Subcutaneous abdominal adipose tissue (tissue), 5 donors: ENCODE measurements at regions not wholly inside any gene's neighbourhood (a gene's known extent, or its start where the extent isn't known, plus 50 kb on each side); places are given as distances from the start of the nearest gene placed in this dataset.

ENCODE experiments used
- H3K27ac ChIP-seq: one replicate; pipeline ENCODE4 v1.7.0; 2013; ENCODE audit warnings: low read depth, mild to moderate bottlenecking, inconsistent platforms, low read length, moderate library complexity
- H3K27me3 ChIP-seq, 5 donors: one replicate each; pipeline ENCODE4 v1.7.0; 2013; ENCODE audit warnings: low read length in 5 of 5, inconsistent platforms in 1 of 5; ENCODE audit not compliant: control insufficient read depth in 5 of 5, insufficient read depth in 4 of 5
- H3K36me3 ChIP-seq, 5 donors: one replicate each; pipeline ENCODE4 v1.7.0; 2013; ENCODE audit warnings: low read length in 5 of 5; ENCODE audit not compliant: control insufficient read depth in 5 of 5, insufficient read depth in 5 of 5
- H3K4me1 ChIP-seq, 5 donors: one replicate each; pipeline ENCODE4 v1.7.0; 2013; ENCODE audit warnings: low read length in 5 of 5, mild to moderate bottlenecking in 3 of 5, moderate library complexity in 1 of 5; ENCODE audit not compliant: control insufficient read depth in 5 of 5, insufficient read depth in 5 of 5
- H3K4me3 ChIP-seq, 5 donors: one replicate each; pipeline ENCODE4 v1.7.0; 2013; ENCODE audit warnings: low read length in 5 of 5, low read depth in 1 of 5
- H3K9ac ChIP-seq, 5 donors: one replicate each; pipeline ENCODE4 v1.7.0; 2013; ENCODE audit warnings: low read length in 5 of 5, mild to moderate bottlenecking in 4 of 5, moderate library complexity in 3 of 5
- H3K9me3 ChIP-seq, 5 donors: one replicate each; pipeline ENCODE4 v1.7.0; 2013; ENCODE audit warnings: low read length in 5 of 5; ENCODE audit not compliant: control insufficient read depth in 5 of 5
- donor health status: healthy.
- donor health status: healthy.
- donor health status: healthy.
- donor health status: healthy.
- donor health status: healthy.

DNA sequence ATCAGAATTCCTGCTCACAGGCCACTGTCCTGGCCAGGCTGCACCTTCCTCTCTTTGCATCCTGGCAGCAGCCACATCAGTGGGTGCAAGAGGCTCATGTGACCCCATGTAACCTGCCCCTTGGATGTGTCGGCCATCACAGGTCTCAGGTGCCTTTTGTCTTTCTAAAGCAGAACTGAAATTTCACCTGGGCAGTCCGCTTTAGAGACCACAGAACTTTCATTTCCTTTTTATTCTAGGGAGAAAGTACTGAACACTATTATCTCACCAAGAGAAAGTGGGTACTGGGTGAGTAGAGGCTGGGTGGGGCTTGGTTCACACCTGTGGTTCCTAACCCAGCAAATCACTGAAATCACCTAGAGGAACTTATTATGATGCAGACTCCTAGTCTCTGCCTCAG, 51.7 kb upstream of the NUP160 start:
- Histone ChIP-seq H3K4me3 (no peak overlapping the region), H3K36me3 (no peaks in the 10 kb centered on the region), H3K4me1 (no peaks in the 10 kb centered on the region), H3K9me3 (no peaks in the 10 kb centered on the region), H3K9ac (no peak overlapping the region), H3K27me3 (no peaks in the 10 kb centered on the region), H3K27ac (no peak overlapping the region)
